ENCODE measurements at regions not wholly inside any gene's neighbourhood (a gene's known extent, or its start where the extent isn't known, plus 50 kb on each side); places are given as distances from the start of the nearest gene placed in this dataset.

DNA sequence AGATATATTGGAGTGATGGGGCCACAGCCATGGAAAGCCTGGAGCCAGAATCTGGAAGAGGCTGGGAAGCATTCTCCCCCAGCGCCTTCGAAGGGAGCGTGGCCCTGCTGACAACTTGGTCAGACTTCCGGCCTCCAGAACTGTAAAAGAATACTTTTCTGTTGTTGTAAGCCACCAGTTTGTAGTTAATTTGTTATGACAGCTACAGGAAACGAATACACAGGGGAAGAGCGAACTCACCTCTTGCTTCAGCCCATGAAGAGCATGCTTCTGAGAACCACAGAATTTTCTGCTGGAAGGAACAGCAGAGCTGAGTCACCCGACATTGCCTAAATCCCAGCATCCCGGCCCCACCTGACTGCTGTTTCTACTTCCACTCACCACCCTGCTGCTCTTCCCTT, 501.7 kb downstream of the SHQ1 start:
- no peak overlapping the region for H4K91ac ChIP-seq (ENCODE audit: insufficient read length, low read depth, low read length)
- H3K9me3 ChIP-seq (ENCODE audit: control insufficient read depth, low read depth, low read length), result no peaks in the 10 kb centered on the region
- Mint-ChIP-seq H3K27ac (no peak overlapping the region; a peak in 1 of 7 replicates), H3K4me1 (peaks cover 13 to 16% of the 10 kb centered on the region in 2 experiments), H3K9me3 (no peaks in the 10 kb centered on the region; a peak in 2 of 5 replicates), H3K27me3 (ENCODE audit: low read depth) (peaks cover 3% of the 10 kb centered on the region; the same call in 1 of the 2 replicates), H3K36me3 (ENCODE audit: insufficient read depth in 1 of 3, low read depth in 3 of 3) (no peaks in the 10 kb centered on the region), H3K4me3 (no peak overlapping the region)
- no peak overlapping the region for H2BK15ac ChIP-seq (ENCODE audit: low read depth, low read length)
- no peaks in the 10 kb centered on the region for H3K27me3 ChIP-seq (ENCODE audit: insufficient read depth, low read length)
- no peak overlapping the region for H3K27ac ChIP-seq (ENCODE audit: insufficient read length, low read depth, low read length)
- no peak overlapping the region for H3K18ac ChIP-seq (ENCODE audit: insufficient read length, low read depth, low read length)
- H2BK5ac ChIP-seq (ENCODE audit: insufficient read length, low read length), result no peak overlapping the region
- no peak overlapping the region for H2AFZ ChIP-seq (ENCODE audit: low read length)
- H3K79me2 ChIP-seq (ENCODE audit: insufficient read depth, low read length), result no peaks in the 10 kb centered on the region
- no peaks in the 10 kb centered on the region for H4K20me1 ChIP-seq (ENCODE audit: control insufficient read depth, insufficient read depth, insufficient read length)
- no peak overlapping the region for H4K5ac ChIP-seq (ENCODE audit: insufficient read length, low read depth, low read length)
- no peak overlapping the region for H2AK5ac ChIP-seq (ENCODE audit: insufficient read length, low read length)
- H4K8ac ChIP-seq (replicated peaks; ENCODE audit: insufficient read length, low read depth, low read length), result no peak overlapping the region
- H3T11ph ChIP-seq (ENCODE audit: low read length), result no peak overlapping the region
- TF ChIP-seq CTCF (conservative IDR thresholded peaks at IDR 0.05), result no peak
- H3K23ac ChIP-seq (ENCODE audit: insufficient read length, low read depth, low read length), result no peak overlapping the region
- H3K4me2 ChIP-seq (ENCODE audit: insufficient read depth, insufficient read length, low read length), result no peak overlapping the region
- H3K9ac ChIP-seq (ENCODE audit: extremely low read depth, insufficient read length, low read length), result no peak overlapping the region
- H2BK120ac ChIP-seq (ENCODE audit: low read depth, low read length, poor library complexity, severe bottlenecking), result no peak overlapping the region
- no peak for DNase-seq
- no CpG with 5 or more reads among the region's 8 CpGs for WGBS (ENCODE audit: extremely low coverage, insufficient read length, low lambda C conversion rate)
- H3K79me1 ChIP-seq (ENCODE audit: insufficient read depth, low read depth, low read length, poor library complexity, severe bottlenecking), result no peaks in the 10 kb centered on the region
- no peak overlapping the region for H2BK20ac ChIP-seq (ENCODE audit: low read depth, low read length, poor library complexity, severe bottlenecking)
- no peak overlapping the region for H3K56ac ChIP-seq (ENCODE audit: insufficient read length, low read depth, low read length)
- H3K4me1 ChIP-seq (ENCODE audit: insufficient read depth, low read length), result no peaks in the 10 kb centered on the region
- no peak overlapping the region for H3K4ac ChIP-seq (ENCODE audit: low read depth, low read length)
- no peak overlapping the region for H3K14ac ChIP-seq (ENCODE audit: insufficient read depth, low read length)
- H2BK12ac ChIP-seq (ENCODE audit: insufficient read length, low read depth, low read length), result no peak overlapping the region
- H3K23me2 ChIP-seq (ENCODE audit: insufficient read length, low read depth, low read length, poor library complexity, severe bottlenecking), result no peaks in the 10 kb centered on the region

All from H9 (cell line).